Naive thymus-derived CD8-positive, alpha-beta T cell (primary cell): ENCODE measurements at regions not wholly inside any gene's neighbourhood (a gene's known extent, or its start where the extent isn't known, plus 50 kb on each side); places are given as distances from the start of the nearest gene placed in this dataset.

ENCODE experiments used
- ATAC-seq, 2 donors: fragments of 150-1000 bp; cut with Tn5 transposase in 1 of 2; sonication (Bioruptor Pico), chemical (Tn5 transposase) in 1 of 2; 1 replicate in 1 of 2; 2 replicates in 1 of 2; pipeline ENCODE4 v1.10.0; 2021; ENCODE audit warnings: mild to moderate bottlenecking in 2 of 2, moderate library complexity in 2 of 2
- POLR2A ChIA-PET: fragments of 350-600 bp; sonication (Branson Sonifier 250); formaldehyde crosslinking; loops from one replicate; lab custom pipeline; 2021; ENCODE audit warnings: antibody characterized with exemption; lab: Charles Lee
- DNase-seq, 10 donors: peaks; one replicate each; pipeline versions ENCODE4 v3.0.0 to v3.0.0-alpha.2; 2020 to 2022
- H3K27ac Mint-ChIP-seq, 10 donors: one replicate each; pipeline ENCODE4 v1.8.0; 2020 to 2022; ENCODE audit warnings: mild to moderate bottlenecking in 10 of 10, mixed read lengths in 10 of 10, moderate library complexity in 4 of 10, inconsistent platforms in 1 of 10
- H3K27me3 Mint-ChIP-seq, 5 donors: one replicate each; pipeline ENCODE4 v1.8.0; 2021 to 2022; ENCODE audit warnings: mixed read lengths in 5 of 5
- H3K36me3 Mint-ChIP-seq, 3 donors: one replicate each; pipeline ENCODE4 v1.8.0; 2020 to 2022; ENCODE audit warnings: mixed read lengths in 3 of 3, mild to moderate bottlenecking in 2 of 3, inconsistent platforms in 1 of 3
- H3K4me1 Mint-ChIP-seq, 4 donors: one replicate each; pipeline ENCODE4 v1.8.0; 2021 to 2022; ENCODE audit warnings: mixed read lengths in 4 of 4
- H3K4me3 Mint-ChIP-seq, 10 donors: one replicate each; pipeline ENCODE4 v1.8.0; 2020 to 2022; ENCODE audit warnings: mild to moderate bottlenecking in 10 of 10, mixed read lengths in 10 of 10, moderate library complexity in 6 of 10, inconsistent platforms in 1 of 10
- H3K9me3 Mint-ChIP-seq, 9 donors: one replicate each; pipeline ENCODE4 v1.8.0; 2020 to 2022; ENCODE audit warnings: mixed read lengths in 9 of 9, mild to moderate bottlenecking in 3 of 9, inconsistent platforms in 1 of 9, moderate library complexity in 1 of 9

- H3K27me3 Mint-ChIP-seq: no peaks in the 10 kb centered on the region
Observed at GRCh38 chr7:54109501-54109900, 432.7 kb upstream of the VSTM2A start.

GRCh38 chr7:54111814-54112511 lies 430.2 kb upstream of the VSTM2A start:
- no peak overlapping the region for H3K4me3 Mint-ChIP-seq
- ATAC-seq (no peak), DNase-seq (no peak)
- no peaks in the 10 kb centered on the region for H3K4me1 Mint-ChIP-seq
- no peaks in the 10 kb centered on the region for H3K27me3 Mint-ChIP-seq
- H3K9me3 Mint-ChIP-seq: peaks cover 6 to 28% (median 12%) of the 10 kb centered on the region in 9 donors
- POLR2A ChIA-PET: no interaction called here
- no peak overlapping the region for H3K27ac Mint-ChIP-seq
- H3K36me3 Mint-ChIP-seq: no peaks in the 10 kb centered on the region

More at GRCh38 chr7:54109501-54109900, 432.7 kb upstream of the VSTM2A start:
- Mint-ChIP-seq H3K4me3 (no peak overlapping the region), H3K4me1 (no peaks in the 10 kb centered on the region), H3K36me3 (no peaks in the 10 kb centered on the region), H3K27ac (no peak overlapping the region), H3K9me3 (peaks cover 2 to 26% (median 10%) of the 10 kb centered on the region in 9 donors)
- DNase-seq (no peak), ATAC-seq (no peak)
- POLR2A ChIA-PET: no interaction called here

- H3K9me3 Mint-ChIP-seq: peaks cover 6 to 34% (median 16%) of the 10 kb centered on the region in 9 donors
- no peaks in the 10 kb centered on the region for H3K27me3 Mint-ChIP-seq
- H3K27ac Mint-ChIP-seq: no peak overlapping the region
- ATAC-seq (no peak), DNase-seq (no peak)
- no peak overlapping the region for H3K4me3 Mint-ChIP-seq
- H3K36me3 Mint-ChIP-seq: no peaks in the 10 kb centered on the region
- POLR2A ChIA-PET: no interaction called here
- no peaks in the 10 kb centered on the region for H3K4me1 Mint-ChIP-seq
Observed at GRCh38 chr7:54112567-54112966, 429.6 kb upstream of the VSTM2A start.

- POLR2A ChIA-PET: no interaction called here
- Mint-ChIP-seq H3K9me3 (peaks cover 4 to 41% (median 17%) of the 10 kb centered on the region in 9 donors), H3K4me1 (no peaks in the 10 kb centered on the region), H3K36me3 (no peaks in the 10 kb centered on the region), H3K4me3 (no peak overlapping the region), H3K27ac (no peak overlapping the region), H3K27me3 (no peaks in the 10 kb centered on the region)
- no peak for DNase-seq
- ATAC-seq: no peak
Observed at GRCh38 chr7:54115028-54115763, 427.0 kb upstream of the VSTM2A start.

GRCh38 chr7:54116956-54117355 lies 425.2 kb upstream of the VSTM2A start:
- Mint-ChIP-seq H3K9me3 (peaks cover 3 to 30% (median 15%) of the 10 kb centered on the region in 9 donors), H3K4me1 (no peaks in the 10 kb centered on the region), H3K27ac (no peak overlapping the region), H3K36me3 (no peaks in the 10 kb centered on the region), H3K27me3 (no peaks in the 10 kb centered on the region), H3K4me3 (no peak overlapping the region)
- DNase-seq (no peak), ATAC-seq (no peak)
- POLR2A ChIA-PET: no interaction called here

- H3K27ac Mint-ChIP-seq: no peak overlapping the region
- ATAC-seq: no peak
- H3K27me3 Mint-ChIP-seq: no peaks in the 10 kb centered on the region
- peaks cover 6 to 57% (median 26%) of the 10 kb centered on the region in 9 donors for H3K9me3 Mint-ChIP-seq
- peaks cover 0 to 5% (median 0%) of the 10 kb centered on the region in 3 donors for H3K36me3 Mint-ChIP-seq
- DNase-seq: no peak
- H3K4me3 Mint-ChIP-seq: no peak overlapping the region
- POLR2A ChIA-PET: no interaction called here
- H3K4me1 Mint-ChIP-seq: no peaks in the 10 kb centered on the region
Observed at GRCh38 chr7:54129035-54129434, 413.1 kb upstream of the VSTM2A start.

- H3K4me1 Mint-ChIP-seq: no peaks in the 10 kb centered on the region
- no peaks in the 10 kb centered on the region for H3K27me3 Mint-ChIP-seq
- no peak overlapping the region for H3K4me3 Mint-ChIP-seq
- no peaks in the 10 kb centered on the region for H3K36me3 Mint-ChIP-seq
- DNase-seq (no peak), ATAC-seq (no peak)
- no peak overlapping the region for H3K27ac Mint-ChIP-seq
- peaks cover 7 to 40% (median 20%) of the 10 kb centered on the region in 9 donors for H3K9me3 Mint-ChIP-seq
- POLR2A ChIA-PET: no interaction called here
Observed at GRCh38 chr7:54141576-54141975, 400.6 kb upstream of the VSTM2A start.

GRCh38 chr7:54145716-54146115 lies 396.5 kb upstream of the VSTM2A start:
- POLR2A ChIA-PET: no interaction called here
- Mint-ChIP-seq H3K4me3 (no peak overlapping the region), H3K4me1 (no peaks in the 10 kb centered on the region), H3K36me3 (no peaks in the 10 kb centered on the region), H3K27me3 (no peaks in the 10 kb centered on the region), H3K27ac (no peak overlapping the region), H3K9me3 (peaks cover 1 to 44% (median 19%) of the 10 kb centered on the region in 9 donors)
- no peak for ATAC-seq
- no peak for DNase-seq

GRCh38 chr7:54153462-54153861 lies 388.7 kb upstream of the VSTM2A start:
- no peak overlapping the region for H3K4me3 Mint-ChIP-seq
- no peak for ATAC-seq
- H3K36me3 Mint-ChIP-seq: no peaks in the 10 kb centered on the region
- peaks cover 0 to 40% (median 20%) of the 10 kb centered on the region in 9 donors for H3K9me3 Mint-ChIP-seq
- no peaks in the 10 kb centered on the region for H3K27me3 Mint-ChIP-seq
- DNase-seq: no peak
- H3K27ac Mint-ChIP-seq: no peak overlapping the region
- POLR2A ChIA-PET: no interaction called here
- H3K4me1 Mint-ChIP-seq: no peaks in the 10 kb centered on the region

- Mint-ChIP-seq H3K36me3 (no peaks in the 10 kb centered on the region), H3K9me3 (peaks cover 6 to 36% (median 16%) of the 10 kb centered on the region in 9 donors), H3K27me3 (no peaks in the 10 kb centered on the region), H3K4me3 (no peak overlapping the region), H3K27ac (no peak overlapping the region), H3K4me1 (no peaks in the 10 kb centered on the region)
- ATAC-seq: no peak
- POLR2A ChIA-PET: no interaction called here
- no peak for DNase-seq
Observed at GRCh38 chr7:54159088-54159487, 383.1 kb upstream of the VSTM2A start.

GRCh38 chr7:54161621-54162020 lies 380.6 kb upstream of the VSTM2A start:
- DNase-seq (no peak), ATAC-seq (no peak)
- H3K27me3 Mint-ChIP-seq: no peaks in the 10 kb centered on the region
- POLR2A ChIA-PET: no interaction called here
- H3K4me3 Mint-ChIP-seq: no peak overlapping the region
- H3K36me3 Mint-ChIP-seq: no peaks in the 10 kb centered on the region
- H3K9me3 Mint-ChIP-seq: peaks cover 2 to 36% (median 17%) of the 10 kb centered on the region in 9 donors
- H3K27ac Mint-ChIP-seq: no peak overlapping the region
- H3K4me1 Mint-ChIP-seq: no peaks in the 10 kb centered on the region

GRCh38 chr7:54166419-54166818 lies 375.8 kb upstream of the VSTM2A start:
- ATAC-seq (no peak), DNase-seq (no peak)
- Mint-ChIP-seq H3K27ac (no peak overlapping the region), H3K36me3 (no peaks in the 10 kb centered on the region), H3K27me3 (no peaks in the 10 kb centered on the region), H3K9me3 (peaks cover 0 to 45% (median 14%) of the 10 kb centered on the region in 9 donors), H3K4me3 (no peak overlapping the region), H3K4me1 (no peaks in the 10 kb centered on the region)
- POLR2A ChIA-PET: no interaction called here

- Mint-ChIP-seq H3K36me3 (peaks cover 0 to 4% (median 0%) of the 10 kb centered on the region in 3 donors), H3K9me3 (peaks cover 6 to 61% (median 28%) of the 10 kb centered on the region in 9 donors), H3K4me3 (no peak overlapping the region), H3K27me3 (no peaks in the 10 kb centered on the region), H3K27ac (no peak overlapping the region), H3K4me1 (no peaks in the 10 kb centered on the region)
- DNase-seq: no peak
- no peak for ATAC-seq
- POLR2A ChIA-PET: no interaction called here
Observed at GRCh38 chr7:54179321-54180029, 362.7 kb upstream of the VSTM2A start.
